ENCODE measurements at regions not wholly inside any gene's neighbourhood (a gene's known extent, or its start where the extent isn't known, plus 50 kb on each side); places are given as distances from the start of the nearest gene placed in this dataset.

DNA sequence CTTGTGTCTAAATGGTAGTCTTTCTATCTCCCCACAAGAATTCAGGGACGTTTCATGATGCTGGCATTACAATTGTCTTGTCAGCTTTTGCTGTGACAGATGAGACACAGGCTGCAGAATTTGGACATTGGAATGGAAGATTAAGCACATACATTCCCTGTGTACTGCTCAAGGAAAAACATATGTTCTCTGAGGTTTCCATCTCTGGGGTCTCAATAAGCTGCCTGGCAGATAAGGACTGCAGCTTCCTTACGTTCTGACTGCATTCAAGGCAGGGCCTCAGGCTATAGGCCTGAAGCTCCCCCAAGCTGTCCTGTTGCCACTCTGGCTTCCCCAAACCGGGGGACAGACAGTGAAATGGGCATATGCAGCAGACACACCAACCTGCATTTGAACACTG is 91.3 kb upstream of the KL start:
- TF ChIP-seq, protein P1, sequence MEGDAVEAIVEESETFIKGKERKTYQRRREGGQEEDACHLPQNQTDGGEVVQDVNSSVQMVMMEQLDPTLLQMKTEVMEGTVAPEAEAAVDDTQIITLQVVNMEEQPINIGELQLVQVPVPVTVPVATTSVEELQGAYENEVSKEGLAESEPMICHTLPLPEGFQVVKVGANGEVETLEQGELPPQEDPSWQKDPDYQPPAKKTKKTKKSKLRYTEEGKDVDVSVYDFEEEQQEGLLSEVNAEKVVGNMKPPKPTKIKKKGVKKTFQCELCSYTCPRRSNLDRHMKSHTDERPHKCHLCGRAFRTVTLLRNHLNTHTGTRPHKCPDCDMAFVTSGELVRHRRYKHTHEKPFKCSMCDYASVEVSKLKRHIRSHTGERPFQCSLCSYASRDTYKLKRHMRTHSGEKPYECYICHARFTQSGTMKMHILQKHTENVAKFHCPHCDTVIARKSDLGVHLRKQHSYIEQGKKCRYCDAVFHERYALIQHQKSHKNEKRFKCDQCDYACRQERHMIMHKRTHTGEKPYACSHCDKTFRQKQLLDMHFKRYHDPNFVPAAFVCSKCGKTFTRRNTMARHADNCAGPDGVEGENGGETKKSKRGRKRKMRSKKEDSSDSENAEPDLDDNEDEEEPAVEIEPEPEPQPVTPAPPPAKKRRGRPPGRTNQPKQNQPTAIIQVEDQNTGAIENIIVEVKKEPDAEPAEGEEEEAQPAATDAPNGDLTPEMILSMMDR (conservative IDR thresholded peaks at IDR 0.05; ENCODE audit: low read length), result no peak
- no peak for TF ChIP-seq EZH2phosphoT487 (IDR thresholded peaks at IDR 0.05; ENCODE audit: borderline replicate concordance, low read depth, low read length)

Measured in OCI-LY7 (cell line).